ENCODE measurements at regions not wholly inside any gene's neighbourhood (a gene's known extent, or its start where the extent isn't known, plus 50 kb on each side); places are given as distances from the start of the nearest gene placed in this dataset.

DNA sequence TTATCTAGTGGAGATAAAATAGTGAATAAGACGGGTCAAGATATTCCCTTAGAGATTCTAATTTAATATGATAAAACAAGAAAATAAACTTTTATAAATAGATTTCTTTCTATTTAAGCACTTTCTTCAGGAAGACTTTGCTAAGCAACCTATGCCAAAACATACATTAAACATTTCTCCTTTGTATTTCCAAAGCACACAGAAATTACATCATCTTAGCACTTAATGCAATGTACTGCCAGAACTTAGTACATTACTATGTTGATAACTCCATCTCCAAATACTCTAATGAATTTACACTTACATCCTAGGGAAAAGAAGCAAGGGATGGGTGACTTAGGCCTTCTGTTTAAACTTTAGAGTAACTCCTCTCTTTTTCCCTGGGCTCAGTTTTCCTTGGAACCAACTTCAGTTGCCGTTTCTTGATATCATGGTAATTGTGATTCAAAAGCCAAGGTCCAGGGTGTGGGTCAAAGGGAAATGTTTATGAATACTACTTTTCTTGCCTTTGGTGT is 322.6 kb upstream of the PCDH20 start:
- TF ChIP-seq GTF2I (CRISPR knock-in tag; conservative IDR thresholded peaks at IDR 0.05) (no peak), HMGA2 (CRISPR knock-in tag; IDR thresholded peaks at IDR 0.05) (no peak), ZNF219 (CRISPR knock-in tag; IDR thresholded peaks at IDR 0.05; ENCODE audit: borderline replicate concordance) (no peak), ATF1 (CRISPR knock-in tag; IDR thresholded peaks at IDR 0.05) (no peak), NR3C1 (CRISPR knock-in tag; conservative IDR thresholded peaks at IDR 0.05; ENCODE audit: low read depth) (no peak), TEAD4 (CRISPR knock-in tag; IDR thresholded peaks at IDR 0.05) (no peak), ESRRA (CRISPR knock-in tag; IDR thresholded peaks at IDR 0.05; ENCODE audit: borderline replicate concordance) (no peak), GRHL2 (CRISPR knock-in tag; IDR thresholded peaks at IDR 0.05; ENCODE audit: insufficient replicate concordance, severe bottlenecking) (no peak), ZNF263 (CRISPR knock-in tag; IDR thresholded peaks at IDR 0.05; ENCODE audit: low read depth) (no peak), EMX1 (CRISPR knock-in tag; IDR thresholded peaks at IDR 0.05) (no peak), JAZF1 (CRISPR knock-in tag; IDR thresholded peaks at IDR 0.05) (no peak), FOXJ3 (CRISPR knock-in tag; IDR thresholded peaks at IDR 0.05; ENCODE audit: borderline replicate concordance) (no peak), FOXP1 (CRISPR knock-in tag; IDR thresholded peaks at IDR 0.05; ENCODE audit: borderline replicate concordance) (no peak)
- TF ChIP-seq, protein P1, sequence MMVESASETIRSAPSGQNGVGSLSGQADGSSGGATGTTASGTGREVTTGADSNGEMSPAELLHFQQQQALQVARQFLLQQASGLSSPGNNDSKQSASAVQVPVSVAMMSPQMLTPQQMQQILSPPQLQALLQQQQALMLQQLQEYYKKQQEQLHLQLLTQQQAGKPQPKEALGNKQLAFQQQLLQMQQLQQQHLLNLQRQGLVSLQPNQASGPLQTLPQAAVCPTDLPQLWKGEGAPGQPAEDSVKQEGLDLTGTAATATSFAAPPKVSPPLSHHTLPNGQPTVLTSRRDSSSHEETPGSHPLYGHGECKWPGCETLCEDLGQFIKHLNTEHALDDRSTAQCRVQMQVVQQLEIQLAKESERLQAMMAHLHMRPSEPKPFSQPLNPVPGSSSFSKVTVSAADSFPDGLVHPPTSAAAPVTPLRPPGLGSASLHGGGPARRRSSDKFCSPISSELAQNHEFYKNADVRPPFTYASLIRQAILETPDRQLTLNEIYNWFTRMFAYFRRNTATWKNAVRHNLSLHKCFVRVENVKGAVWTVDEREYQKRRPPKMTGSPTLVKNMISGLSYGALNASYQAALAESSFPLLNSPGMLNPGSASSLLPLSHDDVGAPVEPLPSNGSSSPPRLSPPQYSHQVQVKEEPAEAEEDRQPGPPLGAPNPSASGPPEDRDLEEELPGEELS (CRISPR knock-in tag; IDR thresholded peaks at IDR 0.05) = no peak
- ChIA-PET CTCF (no interaction called here), POLR2A (no interaction called here)
- H3K27ac Mint-ChIP-seq = no peak overlapping the region
- ATAC-seq = no peak
- 0 out of 2 replicates have a peak, but pooled peaks cover 2% of the 10 kb centered on the region for H3K4me1 Mint-ChIP-seq
- no peak overlapping the region for H3K4me3 Mint-ChIP-seq
- H3K27me3 Mint-ChIP-seq (ENCODE audit: low read depth) = no peaks in the 10 kb centered on the region
- no peak for DNase-seq (ENCODE audit: low spot score)
- no peaks in the 10 kb centered on the region for H3K36me3 Mint-ChIP-seq
- H3K9me3 Mint-ChIP-seq = no peaks in the 10 kb centered on the region

DNA sequence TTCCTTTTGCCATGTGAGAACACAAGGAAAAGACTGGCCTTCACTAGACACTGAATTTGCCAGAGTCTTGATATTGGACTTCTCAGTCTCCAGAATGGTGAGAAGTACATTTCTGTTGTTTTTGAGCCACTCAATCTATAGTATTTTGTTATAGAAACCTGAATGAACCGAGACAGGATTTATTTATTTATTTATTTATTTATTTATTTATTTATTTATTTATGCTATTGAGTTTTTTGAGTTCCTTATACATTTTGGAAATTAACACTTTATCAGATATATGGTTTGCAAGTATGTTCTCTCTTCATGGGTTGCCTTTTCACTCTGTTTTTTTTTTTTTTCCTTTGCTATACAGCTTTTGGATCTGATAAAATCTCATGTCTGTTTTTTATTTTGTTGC is 319.0 kb upstream of the PCDH20 start:
- Mint-ChIP-seq H3K27me3 (ENCODE audit: low read depth) (no peaks in the 10 kb centered on the region), H3K4me3 (no peak overlapping the region), H3K27ac (no peak overlapping the region), H3K4me1 (0 out of 2 replicates have a peak, but pooled peaks cover 2% of the 10 kb centered on the region), H3K36me3 (no peaks in the 10 kb centered on the region), H3K9me3 (no peaks in the 10 kb centered on the region)
- TF ChIP-seq HMGA2 (CRISPR knock-in tag; IDR thresholded peaks at IDR 0.05) = no peak
- no peak for TF ChIP-seq JAZF1 (CRISPR knock-in tag; IDR thresholded peaks at IDR 0.05)
- no peak for TF ChIP-seq TCF7 (CRISPR knock-in tag; IDR thresholded peaks at IDR 0.05; ENCODE audit: low read depth)
- TF ChIP-seq, protein P2, sequence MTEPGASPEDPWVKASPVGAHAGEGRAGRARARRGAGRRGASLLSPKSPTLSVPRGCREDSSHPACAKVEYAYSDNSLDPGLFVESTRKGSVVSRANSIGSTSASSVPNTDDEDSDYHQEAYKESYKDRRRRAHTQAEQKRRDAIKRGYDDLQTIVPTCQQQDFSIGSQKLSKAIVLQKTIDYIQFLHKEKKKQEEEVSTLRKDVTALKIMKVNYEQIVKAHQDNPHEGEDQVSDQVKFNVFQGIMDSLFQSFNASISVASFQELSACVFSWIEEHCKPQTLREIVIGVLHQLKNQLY (CRISPR knock-in tag; IDR thresholded peaks at IDR 0.05) = no peak
- TF ChIP-seq, protein P3, sequence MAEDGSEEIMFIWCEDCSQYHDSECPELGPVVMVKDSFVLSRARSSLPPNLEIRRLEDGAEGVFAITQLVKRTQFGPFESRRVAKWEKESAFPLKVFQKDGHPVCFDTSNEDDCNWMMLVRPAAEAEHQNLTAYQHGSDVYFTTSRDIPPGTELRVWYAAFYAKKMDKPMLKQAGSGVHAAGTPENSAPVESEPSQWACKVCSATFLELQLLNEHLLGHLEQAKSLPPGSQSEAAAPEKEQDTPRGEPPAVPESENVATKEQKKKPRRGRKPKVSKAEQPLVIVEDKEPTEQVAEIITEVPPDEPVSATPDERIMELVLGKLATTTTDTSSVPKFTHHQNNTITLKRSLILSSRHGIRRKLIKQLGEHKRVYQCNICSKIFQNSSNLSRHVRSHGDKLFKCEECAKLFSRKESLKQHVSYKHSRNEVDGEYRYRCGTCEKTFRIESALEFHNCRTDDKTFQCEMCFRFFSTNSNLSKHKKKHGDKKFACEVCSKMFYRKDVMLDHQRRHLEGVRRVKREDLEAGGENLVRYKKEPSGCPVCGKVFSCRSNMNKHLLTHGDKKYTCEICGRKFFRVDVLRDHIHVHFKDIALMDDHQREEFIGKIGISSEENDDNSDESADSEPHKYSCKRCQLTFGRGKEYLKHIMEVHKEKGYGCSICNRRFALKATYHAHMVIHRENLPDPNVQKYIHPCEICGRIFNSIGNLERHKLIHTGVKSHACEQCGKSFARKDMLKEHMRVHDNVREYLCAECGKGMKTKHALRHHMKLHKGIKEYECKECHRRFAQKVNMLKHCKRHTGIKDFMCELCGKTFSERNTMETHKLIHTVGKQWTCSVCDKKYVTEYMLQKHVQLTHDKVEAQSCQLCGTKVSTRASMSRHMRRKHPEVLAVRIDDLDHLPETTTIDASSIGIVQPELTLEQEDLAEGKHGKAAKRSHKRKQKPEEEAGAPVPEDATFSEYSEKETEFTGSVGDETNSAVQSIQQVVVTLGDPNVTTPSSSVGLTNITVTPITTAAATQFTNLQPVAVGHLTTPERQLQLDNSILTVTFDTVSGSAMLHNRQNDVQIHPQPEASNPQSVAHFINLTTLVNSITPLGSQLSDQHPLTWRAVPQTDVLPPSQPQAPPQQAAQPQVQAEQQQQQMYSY (CRISPR knock-in tag; IDR thresholded peaks at IDR 0.05) = no peak
- TF ChIP-seq, protein P4, sequence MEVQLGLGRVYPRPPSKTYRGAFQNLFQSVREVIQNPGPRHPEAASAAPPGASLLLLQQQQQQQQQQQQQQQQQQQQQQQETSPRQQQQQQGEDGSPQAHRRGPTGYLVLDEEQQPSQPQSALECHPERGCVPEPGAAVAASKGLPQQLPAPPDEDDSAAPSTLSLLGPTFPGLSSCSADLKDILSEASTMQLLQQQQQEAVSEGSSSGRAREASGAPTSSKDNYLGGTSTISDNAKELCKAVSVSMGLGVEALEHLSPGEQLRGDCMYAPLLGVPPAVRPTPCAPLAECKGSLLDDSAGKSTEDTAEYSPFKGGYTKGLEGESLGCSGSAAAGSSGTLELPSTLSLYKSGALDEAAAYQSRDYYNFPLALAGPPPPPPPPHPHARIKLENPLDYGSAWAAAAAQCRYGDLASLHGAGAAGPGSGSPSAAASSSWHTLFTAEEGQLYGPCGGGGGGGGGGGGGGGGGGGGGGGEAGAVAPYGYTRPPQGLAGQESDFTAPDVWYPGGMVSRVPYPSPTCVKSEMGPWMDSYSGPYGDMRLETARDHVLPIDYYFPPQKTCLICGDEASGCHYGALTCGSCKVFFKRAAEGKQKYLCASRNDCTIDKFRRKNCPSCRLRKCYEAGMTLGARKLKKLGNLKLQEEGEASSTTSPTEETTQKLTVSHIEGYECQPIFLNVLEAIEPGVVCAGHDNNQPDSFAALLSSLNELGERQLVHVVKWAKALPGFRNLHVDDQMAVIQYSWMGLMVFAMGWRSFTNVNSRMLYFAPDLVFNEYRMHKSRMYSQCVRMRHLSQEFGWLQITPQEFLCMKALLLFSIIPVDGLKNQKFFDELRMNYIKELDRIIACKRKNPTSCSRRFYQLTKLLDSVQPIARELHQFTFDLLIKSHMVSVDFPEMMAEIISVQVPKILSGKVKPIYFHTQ (CRISPR knock-in tag; IDR thresholded peaks at IDR 0.05) = no peak
- TF ChIP-seq TEAD1 (CRISPR knock-in tag; IDR thresholded peaks at IDR 0.05) = no peak
- TF ChIP-seq TP53 (CRISPR knock-in tag; IDR thresholded peaks at IDR 0.05) = no peak
- ChIA-PET CTCF (no interaction called here), POLR2A (no interaction called here)
- ATAC-seq (no peak), DNase-seq (ENCODE audit: low spot score) (no peak)
